ENCODE measurements at regions not wholly inside any gene's neighbourhood (a gene's known extent, or its start where the extent isn't known, plus 50 kb on each side); places are given as distances from the start of the nearest gene placed in this dataset.

- TF ChIP-seq CTCF (IDR thresholded peaks at IDR 0.05; ENCODE audit: insufficient read depth, missing control alignments) = no peak
- FAIRE-seq (no peak), DNase-seq (ENCODE audit: insufficient read length, low spot score) (no peak)
These were observed 317.5 kb upstream of the ZC3H12C start for GRCh38 chr11:109775686-109776085.

GRCh38 chr11:109783014-109783413 lies 310.2 kb upstream of the ZC3H12C start:
- no peak for TF ChIP-seq CTCF (IDR thresholded peaks at IDR 0.05; ENCODE audit: insufficient read depth, missing control alignments)
- no peak for DNase-seq (ENCODE audit: insufficient read length, low spot score)
- no peak for FAIRE-seq

GRCh38 chr11:109783840-109784239 lies 309.4 kb upstream of the ZC3H12C start:
- no peak for DNase-seq (ENCODE audit: insufficient read length, low spot score)
- FAIRE-seq = no peak

GRCh38 chr11:109784536-109784935 lies 308.7 kb upstream of the ZC3H12C start:
- no peak for DNase-seq (ENCODE audit: insufficient read length, low spot score)
- FAIRE-seq = no peak
- TF ChIP-seq CTCF (IDR thresholded peaks at IDR 0.05; ENCODE audit: insufficient read depth, missing control alignments) = no peak

More at GRCh38 chr11:109783840-109784239, 309.4 kb upstream of the ZC3H12C start:
- TF ChIP-seq CTCF (IDR thresholded peaks at IDR 0.05; ENCODE audit: insufficient read depth, missing control alignments) = no peak

GRCh38 chr11:109785198-109785597 lies 308.0 kb upstream of the ZC3H12C start:
- no peak for DNase-seq (ENCODE audit: insufficient read length, low spot score)
- no peak for TF ChIP-seq CTCF (IDR thresholded peaks at IDR 0.05; ENCODE audit: insufficient read depth, missing control alignments)
- FAIRE-seq = no peak

- no peak for DNase-seq (ENCODE audit: insufficient read length, low spot score)
These were observed 307.5 kb upstream of the ZC3H12C start for GRCh38 chr11:109785714-109786113.

More at GRCh38 chr11:109785714-109786113, 307.5 kb upstream of the ZC3H12C start:
- TF ChIP-seq CTCF (IDR thresholded peaks at IDR 0.05; ENCODE audit: insufficient read depth, missing control alignments) = no peak
- FAIRE-seq = no peak
